WTC11 (cell line): ENCODE measurements at regions not wholly inside any gene's neighbourhood (a gene's known extent, or its start where the extent isn't known, plus 50 kb on each side); places are given as distances from the start of the nearest gene placed in this dataset.
"Not testable (repeated sequence)": the region's sequence is repeated elsewhere in the genome, so short reads cannot be mapped to it uniquely, and the experiment has no call there.

Source experiments
- ATAC-seq: fragments of 200-7000 bp; cut with Tn5 transposase; 2 replicates; pipeline ENCODE4 v1.10.0; 2021; ENCODE audit warnings: mild to moderate bottlenecking, moderate library complexity
- CTCF ChIA-PET: fragments of 300-600 bp; sonication (Branson Sonifier 250); formaldehyde crosslinking; loops from one replicate; lab custom pipeline; 2021; ENCODE audit warnings: antibody characterized with exemption; lab: Charles Lee
- POLR2A ChIA-PET: fragments of 350-600 bp; sonication (Branson Sonifier 250); formaldehyde crosslinking; loops from one replicate; lab custom pipeline; 2021; ENCODE audit warnings: antibody characterized with exemption; lab: Charles Lee
- DNase-seq: peaks from one replicate; pipeline ENCODE4 v3.0.0; 2021; ENCODE audit warnings: low spot score
- H3K27ac Mint-ChIP-seq: 2 replicates; pipeline ENCODE4 v1.8.0; 2021; ENCODE audit warnings: mixed read lengths
- H3K27me3 Mint-ChIP-seq: 2 replicates; pipeline ENCODE4 v1.8.0; 2021; ENCODE audit warnings: low read depth, mild to moderate bottlenecking, moderate library complexity, mixed read lengths
- H3K36me3 Mint-ChIP-seq: 2 replicates; pipeline ENCODE4 v1.8.0; 2021; ENCODE audit warnings: mixed read lengths
- H3K4me1 Mint-ChIP-seq: 2 replicates; pipeline ENCODE4 v1.8.0; 2022; ENCODE audit warnings: mixed read lengths
- H3K4me3 Mint-ChIP-seq: 2 replicates; pipeline ENCODE4 v1.8.0; 2021; ENCODE audit warnings: mild to moderate bottlenecking, moderate library complexity, mixed read lengths
- H3K9me3 Mint-ChIP-seq: 2 replicates; pipeline ENCODE4 v1.8.0; 2021; ENCODE audit warnings: mixed read lengths
- CBFB ChIP-seq: sonication (generic); formaldehyde crosslinking; IDR thresholded peaks from 2 replicates; pipeline ENCODE4 v1.8.1; 2022; ENCODE audit warnings: mild to moderate bottlenecking, low read depth, missing genetic modification reagents
- CREM ChIP-seq: sonication (generic); formaldehyde crosslinking; IDR thresholded peaks from 2 replicates; pipeline ENCODE4 v1.8.1; 2022; ENCODE audit warnings: mild to moderate bottlenecking, missing genetic modification reagents, moderate library complexity
- ELF4 ChIP-seq: sonication (generic); formaldehyde crosslinking; IDR thresholded peaks from 2 replicates; pipeline ENCODE4 v1.8.1; 2022; ENCODE audit warnings: low read depth, mild to moderate bottlenecking, moderate library complexity, missing genetic modification reagents
- ETV6 ChIP-seq: sonication (generic); formaldehyde crosslinking; IDR thresholded peaks from 2 replicates; pipeline ENCODE4 v1.8.1; 2022; ENCODE audit warnings: mild to moderate bottlenecking, missing genetic modification reagents
- FOXK1 ChIP-seq: sonication (generic); formaldehyde crosslinking; IDR thresholded peaks from 2 replicates; pipeline ENCODE4 v1.8.0; 2022; ENCODE audit warnings: mild to moderate bottlenecking, moderate library complexity, missing genetic modification reagents
- IRF2 ChIP-seq: sonication (generic); formaldehyde crosslinking; IDR thresholded peaks from 2 replicates; pipeline ENCODE4 v1.8.0; 2022; ENCODE audit warnings: low read depth, missing genetic modification reagents, borderline replicate concordance
- KAT7 ChIP-seq: sonication (generic); formaldehyde crosslinking; IDR thresholded peaks from 2 replicates; pipeline ENCODE4 v1.8.1; 2023; ENCODE audit warnings: missing genetic modification reagents, mild to moderate bottlenecking, borderline replicate concordance
- TF ChIP-seq, protein P1 (sequence below): sonication (generic); formaldehyde crosslinking; IDR thresholded peaks from 2 replicates; pipeline ENCODE4 v1.8.1; 2023; ENCODE audit warnings: mild to moderate bottlenecking, moderate library complexity, missing genetic modification reagents
- TF ChIP-seq, protein P2 (sequence below): sonication (generic); formaldehyde crosslinking; IDR thresholded peaks from 2 replicates; pipeline ENCODE4 v1.8.0; 2023; ENCODE audit warnings: mild to moderate bottlenecking, missing genetic modification reagents
- TF ChIP-seq, protein P3 (sequence below): sonication (generic); formaldehyde crosslinking; IDR thresholded peaks from 2 replicates; pipeline ENCODE4 v1.8.0; 2023; ENCODE audit warnings: missing genetic modification reagents, mild to moderate bottlenecking, borderline replicate concordance

GRCh38 chr1:143735764-143736461 lies 235.9 kb downstream of the FAM72C start:
- DNase-seq (peak; percentile 56), ATAC-seq (peak; percentile 85)
- peak overlapping the region; percentile 86 for H3K4me3 Mint-ChIP-seq
- H3K4me1 Mint-ChIP-seq: peaks cover 2% of the 10 kb centered on the region; the same call in 1 of the 2 replicates
- peaks cover 20% of the 10 kb centered on the region; the same call in 1 of the 2 replicates for H3K36me3 Mint-ChIP-seq
- H3K27me3 Mint-ChIP-seq: peaks cover 7% of the 10 kb centered on the region
- TF ChIP-seq CREM (CRISPR knock-in tag): no peak
- TF ChIP-seq, protein P1, sequence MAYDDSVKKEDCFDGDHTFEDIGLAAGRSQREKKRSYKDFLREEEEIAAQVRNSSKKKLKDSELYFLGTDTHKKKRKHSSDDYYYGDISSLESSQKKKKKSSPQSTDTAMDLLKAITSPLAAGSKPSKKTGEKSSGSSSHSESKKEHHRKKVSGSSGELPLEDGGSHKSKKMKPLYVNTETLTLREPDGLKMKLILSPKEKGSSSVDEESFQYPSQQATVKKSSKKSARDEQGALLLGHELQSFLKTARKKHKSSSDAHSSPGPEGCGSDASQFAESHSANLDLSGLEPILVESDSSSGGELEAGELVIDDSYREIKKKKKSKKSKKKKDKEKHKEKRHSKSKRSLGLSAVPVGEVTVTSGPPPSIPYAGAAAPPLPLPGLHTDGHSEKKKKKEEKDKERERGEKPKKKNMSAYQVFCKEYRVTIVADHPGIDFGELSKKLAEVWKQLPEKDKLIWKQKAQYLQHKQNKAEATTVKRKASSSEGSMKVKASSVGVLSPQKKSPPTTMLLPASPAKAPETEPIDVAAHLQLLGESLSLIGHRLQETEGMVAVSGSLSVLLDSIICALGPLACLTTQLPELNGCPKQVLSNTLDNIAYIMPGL (CRISPR knock-in tag): peak; percentile 71
- peaks cover 26% of the 10 kb centered on the region for H3K9me3 Mint-ChIP-seq
- CTCF ChIA-PET: no interaction called here
- peak overlapping the region; percentile 84; the same call in 1 of the 2 replicates for H3K27ac Mint-ChIP-seq
- POLR2A ChIA-PET: no interaction called here

DNA sequence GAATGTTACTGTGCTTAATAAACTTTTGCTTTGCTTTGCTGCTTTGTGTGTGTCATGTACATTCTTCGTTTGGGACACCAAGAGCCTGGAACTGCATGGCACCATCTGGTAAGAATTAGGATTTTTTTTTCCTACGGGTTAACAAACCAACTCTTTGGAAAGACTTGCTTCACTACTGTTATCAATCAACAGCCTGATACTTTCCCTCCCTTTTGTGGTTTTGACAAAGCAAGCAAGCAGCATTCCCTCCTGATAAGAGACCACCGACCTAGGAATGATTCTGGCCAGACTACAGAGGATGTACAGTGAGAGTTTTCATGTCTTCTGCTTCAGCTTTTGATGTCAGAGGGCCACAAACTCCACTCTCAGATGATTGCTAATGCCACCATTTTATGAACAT lies 237.5 kb downstream of the FAM72C start:
- ATAC-seq, H3K27ac Mint-ChIP-seq, DNase-seq, H3K4me1 Mint-ChIP-seq, H3K27me3 Mint-ChIP-seq, POLR2A ChIA-PET, H3K4me3 Mint-ChIP-seq, CTCF ChIA-PET: not testable (repeated sequence)
- peaks cover 27% of the 10 kb centered on the region for H3K9me3 Mint-ChIP-seq
- peaks cover 20% of the 10 kb centered on the region; the same call in 1 of the 2 replicates for H3K36me3 Mint-ChIP-seq

DNA sequence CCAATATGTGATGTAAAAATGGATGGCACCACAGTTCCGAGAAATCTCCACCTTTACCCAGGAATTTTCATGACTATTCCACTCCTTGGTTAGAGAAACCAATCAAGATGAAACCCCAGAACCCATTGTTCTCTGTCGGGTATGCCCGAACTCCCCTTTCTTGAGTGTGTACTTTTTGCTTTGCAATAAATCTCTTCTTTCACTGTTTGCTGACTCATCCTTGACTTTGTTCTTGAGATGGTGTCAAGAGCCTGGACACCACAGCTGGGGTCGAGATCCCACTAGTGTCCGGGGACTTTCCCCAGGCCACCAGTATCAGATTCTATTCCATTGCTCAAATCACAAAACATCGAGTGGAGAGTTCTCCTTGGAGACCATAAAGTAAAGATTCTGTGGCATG lies 240.9 kb downstream of the FAM72C start:
- H3K27me3 Mint-ChIP-seq, POLR2A ChIA-PET, DNase-seq, H3K4me1 Mint-ChIP-seq, CTCF ChIA-PET, ATAC-seq, H3K4me3 Mint-ChIP-seq, H3K27ac Mint-ChIP-seq: not testable (repeated sequence)
- peaks cover 25% of the 10 kb centered on the region for H3K36me3 Mint-ChIP-seq
- H3K9me3 Mint-ChIP-seq: peaks cover 34% of the 10 kb centered on the region

DNA sequence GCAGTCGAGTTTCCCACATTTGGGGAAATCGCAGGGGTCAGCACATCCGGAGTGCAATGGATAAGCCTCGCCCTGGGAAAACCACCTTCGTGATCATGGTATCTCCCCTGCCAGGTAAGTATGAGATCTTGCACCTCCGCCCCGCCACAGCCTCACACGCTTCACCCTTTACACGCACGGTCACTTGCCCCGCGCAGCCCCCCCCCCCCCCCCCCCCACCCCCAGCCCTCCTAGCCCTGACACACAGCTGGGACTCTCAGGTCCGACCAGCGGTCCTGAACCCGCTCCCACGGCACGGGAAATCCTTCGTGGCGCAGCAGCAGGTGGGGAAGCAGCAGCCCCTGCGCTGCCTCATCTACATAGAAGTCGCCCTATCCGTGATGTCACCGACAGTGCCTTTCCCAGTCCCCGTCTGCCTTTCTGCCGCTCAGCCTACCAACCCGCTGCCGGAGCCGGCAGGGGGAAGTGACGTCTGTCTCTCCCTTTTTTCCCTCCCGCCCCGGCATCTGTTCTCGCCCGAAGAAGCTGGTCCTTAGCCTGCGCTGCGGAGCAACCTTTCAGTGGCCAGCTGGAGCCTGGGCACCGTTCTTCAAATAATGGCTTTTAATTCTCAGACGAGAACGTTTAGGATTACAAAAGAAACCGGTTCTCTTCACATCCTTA lies 242.2 kb downstream of the FAM72C start:
- CTCF ChIA-PET, H3K27me3 Mint-ChIP-seq, POLR2A ChIA-PET, H3K4me1 Mint-ChIP-seq, H3K4me3 Mint-ChIP-seq: not testable (repeated sequence)
- DNase-seq (peak; percentile 32), ATAC-seq (peak; percentile 70)
- Mint-ChIP-seq H3K27ac (peak overlapping the region; percentile 88), H3K9me3 (peaks cover 34% of the 10 kb centered on the region), H3K36me3 (peaks cover 20% of the 10 kb centered on the region)

DNA sequence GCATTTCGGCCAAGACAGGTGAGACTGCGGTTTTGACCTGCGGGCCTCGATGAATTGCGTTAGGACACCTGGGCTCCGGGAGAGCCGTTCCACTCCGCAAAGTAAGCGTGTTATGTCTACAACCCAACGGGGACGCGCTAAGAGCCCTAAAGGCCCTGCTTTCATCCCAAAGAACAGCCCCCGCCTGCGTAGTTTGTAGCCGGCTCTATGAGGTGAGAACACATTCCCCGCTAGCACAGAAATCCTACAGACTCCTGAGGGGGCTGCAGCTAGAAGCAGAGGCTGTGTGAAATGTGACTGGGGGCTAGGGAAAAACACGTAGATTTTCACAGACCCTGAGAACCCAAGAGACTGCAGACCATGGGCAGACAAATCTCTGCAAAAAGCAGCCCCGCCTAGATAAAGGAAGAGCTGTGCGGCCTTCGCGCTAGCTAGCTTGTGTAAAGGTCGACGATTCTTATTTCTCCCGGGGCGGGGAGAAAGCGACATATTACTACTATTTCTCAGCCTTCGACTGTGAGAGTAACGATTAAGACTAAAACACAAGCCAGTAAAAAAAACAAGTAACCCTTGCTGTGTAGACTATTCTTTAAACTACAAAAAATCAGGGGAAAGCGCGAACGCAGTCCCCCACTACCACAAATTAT lies 242.9 kb downstream of the FAM72C start:
- H3K27me3 Mint-ChIP-seq, H3K4me1 Mint-ChIP-seq, H3K27ac Mint-ChIP-seq, DNase-seq, CTCF ChIA-PET, POLR2A ChIA-PET: not testable (repeated sequence)
- H3K4me3 Mint-ChIP-seq: peak overlapping the region; percentile 44; the same call in 1 of the 2 replicates
- peaks cover 24% of the 10 kb centered on the region for H3K36me3 Mint-ChIP-seq
- peak; percentile 94 for ATAC-seq
- peaks cover 33% of the 10 kb centered on the region for H3K9me3 Mint-ChIP-seq

DNA sequence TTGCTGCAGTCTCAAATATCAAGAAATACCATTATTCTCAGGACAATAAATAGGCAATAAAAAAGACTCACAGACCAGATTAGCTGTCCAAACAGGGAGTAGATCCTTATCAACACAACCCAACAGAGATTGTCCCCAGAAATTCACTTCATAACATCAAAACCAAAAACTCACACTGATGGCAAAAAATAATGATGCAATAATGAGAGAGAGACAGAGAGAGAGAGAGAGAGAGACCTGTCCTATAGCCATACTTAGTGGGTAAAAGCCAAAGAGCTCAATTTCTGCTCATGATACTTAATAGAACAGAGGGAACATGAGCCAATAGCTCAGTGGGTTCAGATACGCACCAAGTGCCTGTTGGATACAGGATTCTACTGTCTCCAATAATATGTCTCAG lies 244.5 kb downstream of the FAM72C start:
- H3K27me3 Mint-ChIP-seq: peaks cover 9% of the 10 kb centered on the region; the same call in 1 of the 2 replicates
- peaks cover 29% of the 10 kb centered on the region for H3K9me3 Mint-ChIP-seq
- H3K4me1 Mint-ChIP-seq: no peaks in the 10 kb centered on the region
- CTCF ChIA-PET: interaction anchor here (0.7 kb wide), 1 partner anchor 26 kb away, joined by 3 read pairs; no protein-coding TSS in a partner anchor
- ATAC-seq: no peak
- no peak overlapping the region for H3K27ac Mint-ChIP-seq
- no peak for DNase-seq
- H3K36me3 Mint-ChIP-seq: peaks cover 23% of the 10 kb centered on the region
- POLR2A ChIA-PET: interaction anchor here (0.7 kb wide), 1 partner anchor 16 kb away, joined by 3 read pairs; no protein-coding TSS in a partner anchor
- no peak overlapping the region; the same call in 1 of the 2 replicates for H3K4me3 Mint-ChIP-seq
- TF ChIP-seq, protein P2, sequence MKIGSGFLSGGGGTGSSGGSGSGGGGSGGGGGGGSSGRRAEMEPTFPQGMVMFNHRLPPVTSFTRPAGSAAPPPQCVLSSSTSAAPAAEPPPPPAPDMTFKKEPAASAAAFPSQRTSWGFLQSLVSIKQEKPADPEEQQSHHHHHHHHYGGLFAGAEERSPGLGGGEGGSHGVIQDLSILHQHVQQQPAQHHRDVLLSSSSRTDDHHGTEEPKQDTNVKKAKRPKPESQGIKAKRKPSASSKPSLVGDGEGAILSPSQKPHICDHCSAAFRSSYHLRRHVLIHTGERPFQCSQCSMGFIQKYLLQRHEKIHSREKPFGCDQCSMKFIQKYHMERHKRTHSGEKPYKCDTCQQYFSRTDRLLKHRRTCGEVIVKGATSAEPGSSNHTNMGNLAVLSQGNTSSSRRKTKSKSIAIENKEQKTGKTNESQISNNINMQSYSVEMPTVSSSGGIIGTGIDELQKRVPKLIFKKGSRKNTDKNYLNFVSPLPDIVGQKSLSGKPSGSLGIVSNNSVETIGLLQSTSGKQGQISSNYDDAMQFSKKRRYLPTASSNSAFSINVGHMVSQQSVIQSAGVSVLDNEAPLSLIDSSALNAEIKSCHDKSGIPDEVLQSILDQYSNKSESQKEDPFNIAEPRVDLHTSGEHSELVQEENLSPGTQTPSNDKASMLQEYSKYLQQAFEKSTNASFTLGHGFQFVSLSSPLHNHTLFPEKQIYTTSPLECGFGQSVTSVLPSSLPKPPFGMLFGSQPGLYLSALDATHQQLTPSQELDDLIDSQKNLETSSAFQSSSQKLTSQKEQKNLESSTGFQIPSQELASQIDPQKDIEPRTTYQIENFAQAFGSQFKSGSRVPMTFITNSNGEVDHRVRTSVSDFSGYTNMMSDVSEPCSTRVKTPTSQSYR: no peak
- TF ChIP-seq ETV6 (CRISPR knock-in tag) (no peak), CBFB (CRISPR knock-in tag) (no peak), IRF2 (CRISPR knock-in tag) (no peak), FOXK1 (CRISPR knock-in tag) (no peak), ELF4 (CRISPR knock-in tag) (no peak), KAT7 (CRISPR knock-in tag) (no peak)
- TF ChIP-seq, protein P3, sequence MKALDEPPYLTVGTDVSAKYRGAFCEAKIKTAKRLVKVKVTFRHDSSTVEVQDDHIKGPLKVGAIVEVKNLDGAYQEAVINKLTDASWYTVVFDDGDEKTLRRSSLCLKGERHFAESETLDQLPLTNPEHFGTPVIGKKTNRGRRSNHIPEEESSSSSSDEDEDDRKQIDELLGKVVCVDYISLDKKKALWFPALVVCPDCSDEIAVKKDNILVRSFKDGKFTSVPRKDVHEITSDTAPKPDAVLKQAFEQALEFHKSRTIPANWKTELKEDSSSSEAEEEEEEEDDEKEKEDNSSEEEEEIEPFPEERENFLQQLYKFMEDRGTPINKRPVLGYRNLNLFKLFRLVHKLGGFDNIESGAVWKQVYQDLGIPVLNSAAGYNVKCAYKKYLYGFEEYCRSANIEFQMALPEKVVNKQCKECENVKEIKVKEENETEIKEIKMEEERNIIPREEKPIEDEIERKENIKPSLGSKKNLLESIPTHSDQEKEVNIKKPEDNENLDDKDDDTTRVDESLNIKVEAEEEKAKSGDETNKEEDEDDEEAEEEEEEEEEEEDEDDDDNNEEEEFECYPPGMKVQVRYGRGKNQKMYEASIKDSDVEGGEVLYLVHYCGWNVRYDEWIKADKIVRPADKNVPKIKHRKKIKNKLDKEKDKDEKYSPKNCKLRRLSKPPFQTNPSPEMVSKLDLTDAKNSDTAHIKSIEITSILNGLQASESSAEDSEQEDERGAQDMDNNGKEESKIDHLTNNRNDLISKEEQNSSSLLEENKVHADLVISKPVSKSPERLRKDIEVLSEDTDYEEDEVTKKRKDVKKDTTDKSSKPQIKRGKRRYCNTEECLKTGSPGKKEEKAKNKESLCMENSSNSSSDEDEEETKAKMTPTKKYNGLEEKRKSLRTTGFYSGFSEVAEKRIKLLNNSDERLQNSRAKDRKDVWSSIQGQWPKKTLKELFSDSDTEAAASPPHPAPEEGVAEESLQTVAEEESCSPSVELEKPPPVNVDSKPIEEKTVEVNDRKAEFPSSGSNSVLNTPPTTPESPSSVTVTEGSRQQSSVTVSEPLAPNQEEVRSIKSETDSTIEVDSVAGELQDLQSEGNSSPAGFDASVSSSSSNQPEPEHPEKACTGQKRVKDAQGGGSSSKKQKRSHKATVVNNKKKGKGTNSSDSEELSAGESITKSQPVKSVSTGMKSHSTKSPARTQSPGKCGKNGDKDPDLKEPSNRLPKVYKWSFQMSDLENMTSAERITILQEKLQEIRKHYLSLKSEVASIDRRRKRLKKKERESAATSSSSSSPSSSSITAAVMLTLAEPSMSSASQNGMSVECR: no peak
